ENCODE measurements at regions not wholly inside any gene's neighbourhood (a gene's known extent, or its start where the extent isn't known, plus 50 kb on each side); places are given as distances from the start of the nearest gene placed in this dataset.
A peak's percentile ranks its signal among the peaks of the same experiment; 100 is the strongest.

DNA sequence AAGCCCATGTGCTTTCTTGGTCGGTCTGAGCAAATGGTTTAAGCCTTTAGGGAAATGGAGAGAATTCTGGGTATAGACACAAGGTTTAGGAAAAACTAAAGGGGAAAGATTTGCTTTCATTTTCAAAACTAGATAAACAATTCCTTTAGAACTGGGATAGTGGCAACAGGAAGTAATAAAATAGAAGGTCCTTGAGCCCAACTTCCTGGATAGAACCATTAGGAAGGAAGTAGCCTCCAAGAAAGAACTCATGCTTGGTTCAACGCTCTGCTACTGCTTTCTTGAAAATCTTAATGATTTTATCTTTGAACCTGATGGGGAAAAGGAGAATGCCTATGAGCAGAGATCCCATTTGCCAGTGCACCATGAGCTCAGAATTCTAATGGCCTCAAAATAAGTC lies 147.0 kb upstream of the THRB start:
- DNase-seq: no peak

DNA sequence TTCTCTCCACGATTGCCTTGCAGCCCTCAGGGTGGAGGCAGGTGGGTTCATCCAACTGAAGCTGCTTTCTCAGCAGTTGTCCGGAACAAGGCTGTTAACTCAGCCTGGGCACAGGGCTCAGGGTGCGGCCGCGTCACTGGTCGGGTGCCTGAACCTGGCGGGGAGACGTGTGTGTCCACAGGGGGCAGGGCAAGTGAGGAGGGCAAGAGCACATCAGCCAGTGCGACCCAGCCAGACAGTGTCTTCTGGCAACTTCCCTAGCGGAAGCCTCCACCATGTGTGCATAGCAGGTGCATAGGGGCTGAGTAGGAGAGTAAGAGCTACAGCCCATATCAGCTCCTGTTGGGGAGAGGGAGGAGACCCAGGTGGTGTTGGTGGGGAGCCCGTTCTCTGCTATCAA lies 150.4 kb upstream of the THRB start:
- no peak for DNase-seq

DNA sequence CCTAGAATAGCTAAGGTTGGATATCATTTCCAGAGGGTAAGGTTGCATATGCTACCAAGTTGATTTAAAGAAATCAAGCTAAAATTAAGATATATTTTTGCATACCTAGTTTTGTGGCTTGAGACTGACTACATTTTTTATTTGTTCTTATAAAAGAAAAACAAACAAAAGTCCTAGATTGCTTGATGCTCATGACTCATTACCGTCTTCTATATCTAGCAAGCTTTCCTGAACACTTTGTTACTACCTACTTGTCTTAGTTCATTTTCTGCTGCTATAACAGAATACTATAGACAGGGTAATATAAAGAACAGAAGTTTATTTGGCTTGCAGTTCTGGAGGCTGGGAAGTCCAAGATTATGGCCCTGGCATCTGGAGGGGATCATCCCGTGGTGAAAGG lies 152.1 kb upstream of the THRB start:
- DNase-seq: no peak

DNA sequence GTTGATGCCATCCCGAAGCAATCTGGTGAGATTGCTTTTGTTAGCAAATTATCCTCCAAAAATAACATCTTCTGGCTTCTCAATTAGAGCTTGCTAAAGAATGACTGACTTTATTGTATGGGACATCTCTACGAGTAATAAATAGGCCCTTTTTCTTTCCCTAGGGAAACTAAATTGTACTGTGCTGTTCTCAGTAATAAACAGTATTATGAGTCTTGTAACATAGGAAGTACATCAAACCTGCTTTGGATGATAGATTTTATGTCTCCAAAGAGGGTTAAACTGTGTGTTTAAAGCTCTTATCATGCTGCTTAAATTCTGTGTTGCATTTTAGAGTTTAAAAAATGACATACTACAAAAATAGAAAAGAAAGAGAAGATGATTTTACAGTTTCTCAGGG lies 153.4 kb upstream of the THRB start:
- DNase-seq: no peak

DNA sequence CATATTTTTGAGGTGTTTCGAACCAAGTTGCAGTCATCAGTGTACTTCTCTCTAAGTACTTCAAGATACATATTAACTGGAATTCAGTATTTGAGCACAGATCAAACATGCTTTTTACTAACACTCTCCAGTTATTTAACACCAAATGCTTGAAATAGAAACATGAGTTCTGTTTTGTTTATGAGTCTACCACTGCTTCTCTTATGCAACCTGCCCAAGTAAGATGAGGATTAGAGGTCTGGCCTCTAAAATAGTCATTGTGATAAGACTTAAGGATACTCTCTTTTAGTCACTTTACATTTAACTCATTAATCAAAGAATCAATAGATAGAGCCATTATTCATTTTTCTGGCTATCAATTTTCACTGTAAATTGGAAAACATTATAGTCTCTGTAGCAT lies 156.2 kb upstream of the THRB start:
- DNase-seq: no peak

DNA sequence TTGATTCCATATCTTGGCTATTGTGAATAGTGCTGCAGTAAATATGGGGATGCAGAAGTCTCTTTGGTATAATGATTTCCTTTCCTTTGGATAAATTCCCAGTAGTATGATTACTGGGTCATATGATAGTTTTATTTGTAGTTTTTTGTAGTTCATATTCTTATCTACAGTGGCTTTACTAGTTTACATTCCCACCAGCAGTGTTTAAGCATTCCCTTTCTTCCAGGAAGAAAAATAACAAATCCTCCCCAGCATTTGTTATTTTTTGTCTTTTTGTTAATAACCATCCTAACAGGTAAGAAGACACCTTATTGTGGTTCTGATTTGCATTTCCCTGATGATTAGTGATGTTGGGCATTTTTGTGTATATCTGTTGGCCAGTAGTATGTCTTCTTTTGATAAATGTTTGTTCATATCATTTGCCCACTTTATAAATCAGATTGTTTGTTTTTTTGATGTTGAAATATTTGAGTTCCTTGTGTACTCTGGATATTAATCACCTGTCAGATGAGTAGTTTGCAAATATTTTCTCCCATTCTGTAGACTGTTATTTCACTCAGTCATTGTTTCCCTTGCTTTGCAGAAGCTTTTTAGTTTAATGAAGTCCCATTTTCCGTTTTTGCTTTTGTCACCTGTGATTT lies 163.3 kb upstream of the THRB start:
- DNase-seq: no peak

DNA sequence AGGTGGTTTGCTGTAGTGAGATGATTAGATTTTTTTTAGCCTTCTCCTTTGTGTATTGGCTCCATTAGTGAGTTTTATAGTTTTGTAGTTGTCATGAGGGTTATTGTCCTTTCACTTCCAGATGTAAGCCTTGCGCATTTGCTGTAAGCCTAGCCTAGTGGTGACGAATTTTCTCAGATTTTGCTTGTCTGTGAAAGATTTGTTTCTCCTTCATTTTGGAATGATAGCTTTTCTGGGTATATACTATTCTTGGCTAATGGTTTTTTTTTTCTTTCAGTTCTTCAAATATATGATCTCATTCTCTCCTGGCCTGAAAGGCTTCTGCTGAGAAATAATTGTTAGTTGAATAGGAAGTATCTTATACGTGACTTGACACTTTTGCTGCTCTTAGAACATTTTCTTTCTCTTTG lies 166.5 kb upstream of the THRB start:
- DNase-seq: no peak

DNA sequence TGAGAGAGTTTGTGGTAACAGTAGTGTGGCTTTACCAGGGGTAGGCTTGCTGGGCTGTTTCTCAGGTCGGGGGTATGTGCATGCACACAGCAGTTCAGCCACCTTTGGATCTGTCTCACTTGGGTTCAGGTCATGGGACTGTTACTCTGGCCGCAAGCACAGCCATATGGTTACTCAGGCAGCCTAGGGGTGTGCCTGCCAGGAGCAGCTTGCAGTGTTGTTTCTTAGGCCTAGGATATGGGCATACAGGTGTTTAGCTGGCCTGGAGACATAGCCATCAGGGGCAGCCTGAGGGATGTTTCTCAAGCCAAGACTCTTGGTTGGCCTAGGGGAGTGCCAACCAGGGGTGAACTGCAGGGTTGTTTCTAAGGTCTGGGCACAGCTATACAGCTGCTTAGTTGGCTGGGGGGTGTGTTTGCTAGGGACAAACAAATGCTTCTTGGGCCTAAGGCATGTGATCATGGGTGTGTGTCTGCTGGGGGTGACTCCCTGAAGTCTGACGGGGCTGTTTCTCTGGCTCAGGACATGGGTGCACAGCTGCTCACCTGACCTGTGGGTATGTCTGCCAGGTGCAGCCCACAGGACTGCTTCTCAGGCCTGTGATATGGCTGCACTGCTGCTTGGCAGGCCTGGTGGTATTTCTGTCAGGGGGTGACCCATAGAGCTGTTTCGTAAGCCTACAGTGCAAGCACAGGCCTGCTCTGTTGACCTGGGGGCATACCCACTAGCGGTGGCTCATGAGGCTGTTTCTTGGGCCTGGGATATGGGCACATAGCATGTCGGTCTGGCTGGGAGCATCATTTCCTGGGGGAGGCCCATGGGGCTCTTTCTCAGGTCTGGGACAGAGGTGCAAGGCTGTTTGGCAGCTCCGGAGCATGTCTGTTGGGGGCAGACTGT lies 168.0 kb upstream of the THRB start:
- no peak for DNase-seq

DNA sequence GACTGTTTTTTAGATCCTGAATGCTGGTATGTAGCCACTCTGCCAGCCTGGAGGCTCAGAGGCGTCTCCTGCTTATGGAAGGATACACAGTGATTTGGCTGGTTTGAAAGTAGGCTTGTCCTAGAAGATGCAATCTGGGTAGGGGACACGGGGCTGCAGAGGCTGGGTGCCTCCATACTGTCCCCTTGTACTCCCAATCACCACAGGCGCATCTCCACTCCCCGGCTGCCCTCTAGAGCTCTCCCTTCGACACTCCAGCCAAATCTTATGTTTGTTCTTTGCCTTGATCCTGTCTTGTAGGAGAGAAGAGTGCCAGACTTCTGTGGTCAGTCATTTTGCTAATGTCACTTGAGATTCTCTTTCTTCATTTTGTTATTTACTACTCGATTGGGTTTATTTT lies 168.8 kb upstream of the THRB start:
- no peak for DNase-seq

DNA sequence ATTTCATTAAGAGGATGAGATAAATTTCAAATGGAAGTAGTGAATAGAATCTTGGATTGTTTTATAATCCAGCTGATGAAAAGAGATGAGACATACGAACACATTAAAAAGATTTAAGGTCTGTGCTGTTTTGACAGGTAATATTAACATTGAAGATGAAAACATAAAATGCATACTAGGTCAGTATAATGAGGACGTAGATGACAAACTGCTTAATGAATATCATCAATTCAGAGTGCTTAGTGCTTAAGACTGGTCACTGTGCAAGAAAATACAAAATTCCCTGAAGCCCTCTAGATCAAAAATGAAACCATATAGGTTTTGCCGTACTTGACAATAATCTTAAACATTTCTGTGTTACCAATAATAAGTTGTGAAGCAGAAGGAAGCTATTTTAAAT lies 173.4 kb upstream of the THRB start:
- DNase-seq: no peak

DNA sequence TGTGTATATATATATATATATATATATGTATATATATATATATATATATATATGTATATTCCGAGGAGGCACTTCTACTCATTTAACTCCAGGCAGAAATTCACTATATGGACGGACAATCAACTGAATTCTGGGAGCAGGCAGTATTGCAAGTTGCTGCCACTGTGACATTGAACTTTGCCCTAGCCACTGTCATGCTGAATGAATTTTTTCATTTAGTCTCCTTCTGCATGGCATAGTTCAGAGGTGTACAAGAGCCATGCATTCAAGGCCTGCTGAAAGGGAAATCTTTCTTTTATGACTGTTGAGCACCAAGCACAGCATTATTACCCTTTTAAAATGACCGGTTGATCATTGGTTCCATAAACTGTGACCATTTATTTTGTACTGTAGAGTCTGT lies 176.2 kb upstream of the THRB start:
- DNase-seq: no peak

DNA sequence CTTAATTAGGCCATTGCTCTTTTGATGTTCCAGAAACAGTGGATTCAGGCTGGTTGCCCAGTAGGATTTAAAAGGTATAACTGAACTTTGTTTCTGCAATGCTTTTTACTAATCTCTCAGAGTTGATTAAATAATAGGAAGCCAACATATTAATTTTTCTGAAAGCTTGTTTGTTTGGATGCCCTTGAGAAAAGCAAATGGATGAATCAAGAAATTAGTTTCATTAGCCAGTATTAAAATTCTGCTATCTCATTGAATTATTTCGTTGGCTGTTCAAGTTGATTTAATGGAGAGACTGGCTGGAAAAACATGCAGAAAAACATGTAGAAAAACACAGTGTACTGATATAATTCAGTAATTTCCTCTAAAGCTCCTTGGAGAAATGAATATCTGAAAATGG lies 178.9 kb upstream of the THRB start:
- no peak for DNase-seq

DNA sequence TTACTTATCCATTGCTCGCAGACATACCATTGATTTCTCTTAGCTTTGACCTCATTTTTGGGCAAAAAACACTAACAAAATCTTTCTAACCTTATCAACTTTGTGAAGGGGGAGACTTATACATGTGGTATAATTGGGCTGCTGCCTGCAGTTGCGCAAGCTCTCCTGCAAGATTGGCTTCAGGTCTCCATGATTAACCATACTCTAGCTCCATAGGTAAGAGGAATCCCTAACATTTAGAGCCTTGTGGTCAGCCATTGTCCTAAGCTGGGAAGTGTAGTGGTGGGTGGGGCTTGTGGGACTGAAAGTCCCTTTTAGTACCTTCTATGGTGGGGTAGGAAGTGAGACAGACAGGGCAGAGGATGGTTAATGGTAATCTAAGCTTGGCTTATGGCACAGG lies 179.6 kb upstream of the THRB start:
- no peak for DNase-seq

DNA sequence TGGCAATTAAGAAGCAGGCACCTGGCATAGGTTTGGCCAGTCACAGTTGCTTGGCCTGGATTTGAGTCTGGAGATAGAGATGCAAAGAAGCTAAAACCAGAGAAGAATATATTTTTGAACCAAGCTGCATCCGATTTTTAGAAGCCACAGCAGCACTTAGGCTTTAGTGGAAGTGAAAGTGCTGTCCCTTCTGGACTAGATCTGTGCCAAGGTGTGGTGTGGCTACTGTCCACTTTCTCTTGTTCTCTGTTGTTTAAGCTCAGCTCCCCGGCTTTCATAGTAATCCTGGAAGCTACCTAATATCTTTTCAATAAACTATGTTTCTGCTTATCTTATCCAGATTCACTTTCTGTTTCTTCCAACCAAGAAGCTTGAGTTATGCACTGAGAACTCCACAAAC lies 183.4 kb upstream of the THRB start:
- DNase-seq: no peak

DNA sequence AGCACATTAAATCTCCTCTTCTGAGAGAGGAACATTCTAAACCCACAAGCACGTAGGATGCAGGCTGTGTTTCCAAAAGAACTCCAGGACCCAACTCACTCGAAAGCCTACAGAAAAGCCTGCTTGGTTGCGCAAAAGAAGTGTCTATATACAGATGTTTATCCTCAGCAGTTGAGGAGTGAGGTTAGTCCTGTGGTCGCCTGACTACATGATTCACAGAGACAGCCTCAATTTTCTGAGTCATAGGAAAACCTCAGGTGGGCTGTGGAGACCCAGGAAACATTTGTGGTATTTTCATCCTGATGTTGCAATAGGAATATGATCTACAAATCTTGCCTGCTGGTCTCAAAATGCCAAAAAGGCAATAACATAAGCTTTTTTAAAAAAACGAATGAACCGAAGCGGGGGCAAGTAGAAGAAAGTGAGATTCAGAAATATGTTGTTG lies 183.8 kb upstream of the THRB start:
- DNase-seq: no peak

DNA sequence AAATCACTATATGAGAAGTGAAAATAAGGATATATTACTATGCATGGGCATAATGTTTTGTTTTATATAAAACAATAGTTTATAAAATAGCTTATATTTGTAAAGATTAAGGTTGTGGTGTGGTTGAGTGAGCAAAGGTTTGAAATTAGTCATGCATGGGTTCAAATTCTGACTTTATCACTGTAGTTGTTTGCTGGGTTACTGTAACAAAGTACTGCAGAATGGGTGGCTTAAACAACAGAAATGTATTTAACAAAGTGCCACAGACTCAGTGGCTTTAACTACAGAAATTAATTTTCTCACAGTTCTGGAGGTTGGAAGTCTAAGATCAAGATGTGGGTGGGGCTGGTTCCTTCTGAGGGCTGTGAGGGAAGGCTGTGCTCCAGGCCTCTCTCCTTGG lies 184.8 kb upstream of the THRB start:
- no peak for DNase-seq

DNA sequence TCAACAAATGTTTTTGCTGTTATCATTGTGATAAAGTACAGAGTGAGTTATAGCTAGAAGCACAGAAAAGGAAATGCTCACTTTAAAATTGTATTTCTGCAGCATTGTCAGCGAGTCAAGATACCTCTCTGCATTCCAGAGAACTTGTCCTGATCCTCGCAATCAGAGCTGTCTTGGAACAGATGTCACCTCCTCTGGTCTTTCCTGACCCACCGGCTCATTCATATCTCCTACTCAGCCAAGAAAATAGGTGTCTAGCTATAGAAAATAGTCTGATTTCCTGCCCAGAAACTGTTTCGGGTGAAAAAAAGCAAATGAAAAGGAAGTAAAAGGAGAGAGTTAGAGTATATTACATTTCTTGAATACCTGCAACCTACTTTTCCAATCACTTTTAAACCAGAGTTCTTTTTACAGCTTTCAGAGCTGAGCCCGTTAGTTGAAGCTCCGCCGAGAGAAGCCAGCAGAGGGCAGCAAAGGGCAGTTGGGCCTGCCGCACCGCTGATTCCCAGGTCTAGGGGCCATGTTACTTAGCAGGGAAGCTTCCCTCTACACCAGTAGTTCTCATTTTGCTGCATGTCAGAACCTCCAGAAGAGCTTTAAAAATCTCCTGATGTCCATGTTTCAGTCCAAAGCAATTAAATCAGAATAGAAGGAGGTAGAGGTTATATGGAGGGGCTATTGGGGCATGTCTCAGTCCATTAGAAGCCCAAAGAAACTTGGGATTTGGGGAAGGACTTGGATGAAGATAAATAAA lies 185.7 kb upstream of the THRB start:
- peak; percentile 33 for DNase-seq

DNA sequence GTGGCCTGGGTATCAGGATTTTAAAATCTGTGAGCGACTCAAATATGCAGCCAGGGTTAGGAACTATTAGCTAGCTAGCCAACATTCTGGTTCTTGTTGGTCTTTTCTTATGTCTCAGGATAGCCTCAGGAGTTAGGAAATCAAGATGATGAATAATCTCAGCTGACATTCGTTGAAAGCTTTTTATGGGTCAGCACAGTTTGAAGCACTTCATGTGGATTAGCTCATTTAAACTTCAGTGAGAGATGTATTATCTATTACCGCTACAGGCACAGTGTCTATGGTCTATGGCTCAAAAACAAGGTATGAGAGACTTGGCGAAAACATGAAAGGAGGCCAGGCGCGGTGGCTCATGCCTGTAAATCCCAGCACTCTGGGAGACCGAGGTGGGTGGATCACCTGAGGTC lies 187.5 kb upstream of the THRB start:
- DNase-seq: no peak

DNA sequence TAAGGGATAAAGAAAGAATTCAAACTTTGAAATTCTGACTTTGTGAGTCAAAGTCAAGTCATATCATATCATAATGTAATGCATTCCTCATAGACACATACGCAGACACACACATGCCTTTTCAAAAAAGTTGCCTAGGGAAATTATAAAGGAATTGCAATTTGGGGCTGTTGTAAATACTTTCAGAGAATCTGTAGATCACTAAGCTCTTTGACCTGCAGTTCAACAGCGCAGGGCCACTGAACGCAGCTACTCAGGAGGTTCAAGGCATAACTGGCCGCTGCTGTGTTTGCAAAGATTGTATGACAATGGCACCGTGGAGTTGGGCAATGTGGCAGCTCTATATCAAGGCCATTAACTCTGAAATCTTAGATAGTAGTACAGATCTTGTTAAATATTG lies 188.4 kb upstream of the THRB start:
- no peak for DNase-seq

DNA sequence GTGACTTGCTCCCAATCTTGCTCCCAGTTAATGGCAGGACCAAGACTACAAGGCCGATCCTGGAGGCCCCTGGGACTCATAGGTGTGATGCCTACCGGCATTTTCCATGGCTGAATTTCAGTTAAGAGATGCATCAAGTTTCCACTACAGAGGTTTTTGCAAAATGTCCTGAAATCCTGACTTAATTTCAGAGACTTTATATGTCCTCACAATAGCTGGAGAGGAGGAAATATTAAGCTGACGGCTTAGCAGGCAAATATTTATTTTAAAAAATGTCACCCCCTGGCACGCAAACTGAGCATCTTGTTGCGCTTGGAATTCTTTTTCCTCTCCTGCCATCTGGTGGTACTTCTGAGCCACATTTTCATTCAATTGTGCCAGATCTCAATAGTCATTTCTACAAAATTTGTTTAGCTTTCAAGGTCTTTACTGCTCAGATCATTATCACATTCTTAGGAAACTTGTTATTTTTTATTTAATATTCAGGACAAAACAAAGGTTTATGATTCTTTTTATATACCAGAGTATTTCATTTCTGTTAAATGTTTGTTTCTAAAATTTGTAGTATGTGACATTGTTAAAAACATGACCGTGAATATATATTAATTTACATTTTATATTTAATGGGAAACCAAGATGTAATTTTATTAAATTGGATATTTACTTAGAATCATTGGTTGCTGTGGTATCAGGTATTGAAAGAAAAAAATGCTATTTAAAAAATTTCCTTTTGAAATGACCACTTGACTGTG lies 189.2 kb upstream of the THRB start:
- DNase-seq: no peak

DNA sequence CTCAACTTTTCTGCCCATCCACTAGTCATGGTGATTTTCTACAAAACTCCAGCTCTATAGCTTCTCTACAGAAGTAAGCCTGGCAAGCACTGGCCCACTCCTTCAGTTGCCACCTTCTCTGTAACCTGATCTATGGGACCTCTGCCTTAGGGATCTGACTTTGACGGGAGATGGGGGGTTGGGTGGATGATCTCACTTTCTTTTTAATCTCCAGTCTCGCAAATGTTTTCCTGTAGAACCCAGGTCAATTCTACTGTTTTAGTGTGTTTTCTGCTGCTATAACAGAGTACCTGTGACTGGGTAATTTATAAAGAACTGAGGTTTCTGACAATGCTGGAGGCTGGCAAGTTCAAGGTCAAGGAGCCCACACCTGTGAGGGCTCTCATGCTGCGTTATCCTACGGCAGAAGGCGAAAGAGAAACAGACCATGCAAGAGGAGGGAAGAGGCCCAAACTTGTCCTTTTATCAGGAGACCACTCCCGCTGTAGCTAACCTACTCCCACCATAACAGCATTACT lies 189.9 kb upstream of the THRB start:
- DNase-seq: no peak

DNA sequence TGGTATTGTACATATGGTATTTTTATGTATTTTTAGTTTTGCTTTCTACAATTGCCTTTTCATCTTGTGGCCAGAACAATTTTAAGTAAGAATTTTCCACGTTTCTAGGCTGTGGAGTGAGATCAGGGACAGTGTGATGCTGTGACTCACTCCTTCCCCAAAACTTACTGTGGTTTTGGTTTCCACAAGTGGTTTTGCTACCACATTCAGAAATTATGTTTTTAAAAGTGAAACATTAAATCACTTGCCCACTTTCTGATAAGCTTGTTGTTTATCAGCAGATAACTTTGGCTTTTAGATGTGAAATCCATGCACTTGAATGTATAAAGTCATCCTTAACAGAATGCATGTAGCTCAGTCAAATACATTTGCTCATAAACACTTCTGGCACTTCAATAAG lies 192.2 kb upstream of the THRB start:
- DNase-seq: no peak
